GM12891 (cell line): ENCODE measurements at regions not wholly inside any gene's neighbourhood (a gene's known extent, or its start where the extent isn't known, plus 50 kb on each side); places are given as distances from the start of the nearest gene placed in this dataset.

ENCODE experiments used
- DNase-seq: peaks from one replicate; pipeline ENCODE4 v3.0.0; 2011; ENCODE audit warnings: low spot score; ENCODE audit not compliant: insufficient read length
- FAIRE-seq: peaks from 2 replicates; lab custom pipeline; 2011; peaks lifted over from hg19 to GRCh38; lab: Jason Lieb, UNC
- PAX5 ChIP-seq: IDR thresholded peaks from 2 replicates; pipeline ENCODE4 v1.6.1; 2011; ENCODE audit warnings: low read length, moderate library complexity, mild to moderate bottlenecking; ENCODE audit not compliant: insufficient read depth, severe bottlenecking
- POLR2A ChIP-seq: IDR thresholded peaks from 2 replicates; pipeline ENCODE4 v1.6.1; 2011; ENCODE audit warnings: low read depth, low read length, control low read depth
- POLR2AphosphoS5 ChIP-seq: IDR thresholded peaks from 2 replicates; pipeline ENCODE4 v1.6.1; 2011; ENCODE audit warnings: low read depth, low read length, control low read depth
- POU2F2 ChIP-seq: IDR thresholded peaks from 2 replicates; pipeline ENCODE4 v1.6.1; 2011; ENCODE audit warnings: low read depth, mild to moderate bottlenecking, control low read depth, low read length, moderate library complexity
- SPI1 ChIP-seq: IDR thresholded peaks from 2 replicates; pipeline ENCODE4 v1.6.1; 2011; ENCODE audit warnings: low read depth, low read length, control low read depth
- TAF1 ChIP-seq: IDR thresholded peaks from 2 replicates; pipeline ENCODE4 v1.6.1; 2011; ENCODE audit warnings: low read depth, low read length, control low read depth

DNA sequence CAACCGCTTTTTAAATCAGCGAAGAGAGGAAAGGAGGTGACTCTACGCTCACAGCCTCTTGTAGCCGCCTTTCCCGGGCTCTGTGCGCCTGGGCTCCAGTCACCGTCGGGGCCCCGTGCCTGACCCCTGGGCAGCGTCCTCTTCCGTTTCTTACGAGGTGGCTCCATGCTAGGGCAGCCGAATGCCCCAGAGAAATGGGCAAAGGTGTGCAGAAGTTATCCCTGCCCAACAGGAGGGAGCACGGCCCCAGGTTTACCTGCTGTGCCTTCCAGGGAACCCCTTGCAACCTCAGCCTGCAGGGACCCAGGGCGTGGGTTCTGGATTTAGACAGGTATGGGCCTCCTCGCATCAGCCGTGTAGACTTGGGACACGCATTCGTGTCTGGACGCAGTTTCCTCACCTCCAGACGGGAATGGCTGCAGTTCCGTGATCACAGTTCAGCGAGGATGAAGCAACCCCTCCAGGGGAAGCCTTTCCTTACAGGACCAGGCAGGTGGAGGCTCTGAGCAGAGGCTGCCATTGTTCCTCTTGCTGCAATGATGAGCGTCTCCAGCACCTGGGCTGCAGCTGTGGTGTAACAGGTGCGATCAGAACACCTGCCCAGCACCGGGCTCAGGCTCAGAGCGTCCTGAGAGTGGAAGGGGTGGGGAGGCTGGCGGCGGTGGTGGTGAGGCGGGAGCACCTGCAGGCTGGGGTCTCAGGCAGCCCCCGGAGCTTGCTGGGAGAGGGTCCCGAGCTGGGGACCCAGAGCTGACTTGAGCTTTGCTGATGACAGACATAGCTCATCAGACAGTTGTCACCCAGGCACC lies 81.3 kb upstream of the BHLHE23 start:
- no peak for FAIRE-seq
- DNase-seq = no peak
- TF ChIP-seq POLR2A (no peak), PAX5 (no peak), POLR2AphosphoS5 (no peak), TAF1 (no peak), SPI1 (no peak), POU2F2 (no peak)

DNA sequence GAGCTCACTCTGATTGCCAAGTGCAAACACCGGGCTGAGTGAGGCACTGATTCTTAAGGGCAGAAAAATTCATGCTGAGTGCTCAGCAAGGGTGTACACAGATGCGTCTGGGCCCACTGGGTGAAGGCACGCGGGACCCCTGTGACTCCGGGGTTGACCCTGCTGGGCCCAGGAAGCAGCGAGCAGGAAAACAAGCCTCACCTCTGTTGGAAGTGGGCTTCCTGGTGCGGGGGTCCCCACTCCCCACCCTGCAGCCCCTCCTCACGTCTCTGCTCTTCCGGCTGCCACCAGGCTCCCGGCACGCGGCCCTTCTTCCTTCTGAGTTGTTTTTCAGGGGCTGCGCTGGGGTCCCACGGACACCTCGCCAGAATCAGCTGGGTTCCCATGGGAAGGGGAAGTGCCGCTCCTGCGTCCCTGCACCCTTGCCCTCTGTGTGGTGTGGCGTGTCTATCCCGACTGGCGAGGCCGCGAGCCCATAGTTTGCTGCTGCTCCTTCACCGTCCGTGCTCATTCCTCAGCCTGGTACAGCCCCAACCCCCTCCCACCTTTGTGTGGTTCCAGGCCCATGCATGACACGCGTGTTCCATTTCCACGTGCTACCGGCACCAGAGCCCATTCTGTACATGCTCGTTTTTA lies 80.6 kb upstream of the BHLHE23 start:
- FAIRE-seq (no peak), DNase-seq (no peak)
- TF ChIP-seq TAF1 (no peak), PAX5 (no peak), POLR2AphosphoS5 (no peak), SPI1 (no peak), POLR2A (no peak), POU2F2 (no peak)

- DNase-seq (no peak), FAIRE-seq (no peak)
Measured at GRCh38 chr20:63086421-63087235, 79.9 kb upstream of the BHLHE23 start.

DNA sequence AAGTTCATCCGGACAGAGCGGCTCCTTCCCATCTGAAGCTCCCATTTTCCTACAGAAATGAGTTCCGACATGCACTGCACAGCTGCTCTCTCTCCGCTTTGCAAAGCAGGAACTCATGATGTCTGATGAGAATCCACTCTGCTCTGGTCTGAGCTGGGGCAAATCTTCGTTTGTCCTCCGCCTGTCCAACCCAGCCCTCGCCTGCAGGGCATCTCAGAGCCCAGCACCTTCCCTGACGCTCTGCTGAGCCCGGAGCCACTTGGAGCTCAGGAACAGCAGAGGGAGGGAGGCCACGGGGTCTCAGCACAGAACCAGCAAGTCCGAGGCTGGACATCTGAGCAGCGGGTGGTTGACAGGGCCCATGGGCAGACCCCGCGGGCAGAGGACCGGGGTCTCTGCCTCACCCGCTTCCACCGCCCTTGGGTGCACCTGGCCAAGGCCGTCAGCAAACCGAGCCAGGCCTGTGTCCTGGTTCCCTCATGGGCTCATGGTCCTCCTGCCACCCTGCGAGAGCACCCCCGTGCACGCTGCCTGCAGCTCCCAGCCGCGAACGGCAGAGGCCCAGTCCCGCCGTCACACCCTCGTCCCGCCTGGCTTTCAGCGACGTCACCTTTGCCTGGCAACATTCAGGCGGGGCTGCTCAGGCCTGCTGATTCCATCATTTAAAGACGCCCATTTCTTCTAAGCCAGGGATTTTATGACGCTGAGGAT lies 78.5 kb upstream of the BHLHE23 start:
- TF ChIP-seq POLR2A (no peak), TAF1 (no peak), POLR2AphosphoS5 (no peak), SPI1 (no peak), PAX5 (no peak), POU2F2 (no peak)
- FAIRE-seq = no peak

More at GRCh38 chr20:63086421-63087235, 79.9 kb upstream of the BHLHE23 start:
- TF ChIP-seq POLR2A = no peak
- TF ChIP-seq POU2F2 = no peak
- TF ChIP-seq POLR2AphosphoS5 = no peak
- TF ChIP-seq SPI1 = no peak
- no peak for TF ChIP-seq PAX5
- TF ChIP-seq TAF1 = no peak

GRCh38 chr20:63084563-63084927 lies 77.8 kb upstream of the BHLHE23 start:
- FAIRE-seq (no peak), DNase-seq (no peak)
- TF ChIP-seq TAF1 (no peak), POLR2A (no peak), POLR2AphosphoS5 (no peak), PAX5 (no peak), POU2F2 (no peak), SPI1 (no peak)

More for the DNA sequence above, 78.5 kb upstream of the BHLHE23 start:
- DNase-seq = no peak

DNA sequence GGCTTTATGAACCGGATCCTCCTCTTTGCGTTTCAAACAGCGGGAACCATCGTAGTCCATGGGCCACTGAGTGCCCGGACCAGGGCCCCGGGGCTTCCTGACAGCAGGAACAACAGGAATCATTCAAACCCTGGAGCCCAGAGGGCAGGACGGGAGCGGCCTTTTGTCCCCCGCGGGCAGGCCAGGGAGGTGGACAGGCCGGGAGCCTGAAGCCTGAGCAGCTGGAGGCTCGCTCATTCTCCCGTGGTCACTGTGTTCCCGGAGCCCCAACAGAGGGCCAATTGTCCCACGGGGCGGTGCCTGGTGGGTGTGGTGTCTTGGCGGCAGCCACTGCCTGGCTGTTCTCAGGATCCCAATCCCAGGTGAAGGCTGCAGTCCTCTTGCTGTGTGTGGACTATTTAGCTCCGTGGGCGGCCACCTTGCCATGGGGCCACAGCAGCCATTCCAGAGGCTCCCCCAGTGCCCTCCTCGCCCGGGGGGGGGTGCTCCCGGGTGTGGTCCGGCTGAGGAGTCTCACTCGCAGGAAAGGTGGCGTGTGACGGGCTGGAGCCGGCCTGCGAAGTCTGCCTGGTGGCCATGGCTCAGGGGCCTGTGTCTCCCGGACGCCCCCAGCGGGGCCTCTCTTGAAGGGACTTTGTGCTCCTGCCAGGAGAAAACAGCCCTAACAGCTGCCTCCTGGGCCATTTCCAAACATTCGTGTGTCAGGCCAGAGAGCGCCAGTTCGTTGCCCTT lies 77.2 kb upstream of the BHLHE23 start:
- TF ChIP-seq SPI1 (no peak), TAF1 (no peak), PAX5 (no peak), POLR2A (no peak), POU2F2 (no peak), POLR2AphosphoS5 (no peak)
- FAIRE-seq (no peak), DNase-seq (no peak)

GRCh38 chr20:63082939-63083735 lies 76.4 kb upstream of the BHLHE23 start:
- DNase-seq (no peak), FAIRE-seq (no peak)
- TF ChIP-seq SPI1 (no peak), PAX5 (no peak), POLR2A (no peak)

DNA sequence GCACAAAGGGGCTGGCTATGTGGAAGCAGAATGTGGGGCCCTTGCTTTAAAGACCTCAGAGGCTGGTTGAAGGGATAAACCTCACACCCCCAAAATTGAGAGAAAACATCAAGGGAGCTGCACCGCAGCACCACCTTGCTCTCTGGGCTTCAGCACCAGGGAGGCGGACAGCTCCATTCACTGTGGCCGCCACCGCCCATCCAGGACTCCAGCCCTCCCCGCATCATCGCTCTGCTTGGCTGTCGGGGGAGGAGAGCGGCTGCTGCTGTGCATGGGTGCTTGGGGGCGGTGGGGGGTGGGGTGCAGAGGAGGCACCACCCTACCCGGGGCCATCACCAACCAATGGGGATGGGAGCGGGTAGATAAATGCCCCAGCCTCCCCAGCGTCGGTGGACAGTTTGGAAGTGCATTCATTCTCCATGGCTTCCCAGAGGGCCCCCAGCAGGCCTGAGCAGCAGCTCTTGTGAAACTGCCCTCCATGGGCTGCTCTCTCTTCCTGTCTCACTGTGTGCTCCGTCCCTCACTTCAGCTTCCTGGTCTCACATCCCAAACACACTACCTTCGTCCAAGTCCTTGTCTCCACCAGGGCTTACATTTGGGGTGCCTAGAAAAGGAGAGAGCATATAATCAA lies 75.7 kb upstream of the BHLHE23 start:
- FAIRE-seq = no peak
- DNase-seq = peak; percentile 78
- TF ChIP-seq TAF1 = no peak
- no peak for TF ChIP-seq POLR2AphosphoS5
- TF ChIP-seq SPI1 = no peak
- TF ChIP-seq PAX5 = no peak
- no peak for TF ChIP-seq POU2F2
